Tibial nerve (tissue), 4 donors: ENCODE measurements at regions not wholly inside any gene's neighbourhood (a gene's known extent, or its start where the extent isn't known, plus 50 kb on each side); places are given as distances from the start of the nearest gene placed in this dataset.

Experiments
- CTCF ChIP-seq, 5 experiments: fragments of 200-600 bp in 3 of 5; fragments of 450-650 bp in 2 of 5; sonication (generic) in 3 of 5; IDR thresholded peaks; one replicate each; pipeline ENCODE4 v1.5.1; 2016 to 2019; ENCODE audit warnings: antibody characterized with exemption in 5 of 5, mild to moderate bottlenecking in 3 of 5, moderate library complexity in 2 of 5
- EP300 ChIP-seq, 2 donors: sonication (generic); formaldehyde crosslinking; IDR thresholded peaks; one replicate each; pipeline ENCODE4 v1.6.1; 2017; ENCODE audit warnings: antibody characterized with exemption in 2 of 2, mild to moderate bottlenecking in 1 of 2
- POLR2A ChIP-seq, 2 donors: fragments of 450-650 bp; IDR thresholded peaks; one replicate each; pipeline ENCODE4 v1.6.1; 2017; ENCODE audit warnings: antibody characterized with exemption in 2 of 2, mild to moderate bottlenecking in 2 of 2, moderate library complexity in 2 of 2

DNA sequence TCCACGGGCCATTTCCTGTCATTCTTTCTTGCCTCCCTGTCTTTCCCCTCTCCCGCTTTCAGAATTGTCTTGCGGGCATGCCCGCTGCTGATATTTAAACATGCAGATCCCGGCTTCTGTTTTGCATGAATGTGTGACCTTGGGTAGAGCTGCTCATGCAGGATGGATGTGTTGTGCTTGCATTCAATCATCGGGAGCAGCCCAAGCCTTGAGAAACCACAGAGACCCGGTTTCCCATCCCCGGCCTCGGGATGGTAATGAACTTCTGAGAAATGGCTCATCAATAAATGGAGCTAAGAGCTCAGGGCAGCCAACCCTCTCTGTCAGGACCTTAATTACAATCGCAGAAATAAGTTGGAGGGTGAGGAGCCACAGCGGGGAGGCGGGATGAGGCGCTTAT is 303.7 kb upstream of the TNRC6C start:
- no peak for TF ChIP-seq CTCF (IDR thresholded peaks at IDR 0.05)
- no peak for TF ChIP-seq EP300 (IDR thresholded peaks at IDR 0.05)
- TF ChIP-seq POLR2A (IDR thresholded peaks at IDR 0.05) = no peak
